ENCODE measurements at regions not wholly inside any gene's neighbourhood (a gene's known extent, or its start where the extent isn't known, plus 50 kb on each side); places are given as distances from the start of the nearest gene placed in this dataset.

DNA sequence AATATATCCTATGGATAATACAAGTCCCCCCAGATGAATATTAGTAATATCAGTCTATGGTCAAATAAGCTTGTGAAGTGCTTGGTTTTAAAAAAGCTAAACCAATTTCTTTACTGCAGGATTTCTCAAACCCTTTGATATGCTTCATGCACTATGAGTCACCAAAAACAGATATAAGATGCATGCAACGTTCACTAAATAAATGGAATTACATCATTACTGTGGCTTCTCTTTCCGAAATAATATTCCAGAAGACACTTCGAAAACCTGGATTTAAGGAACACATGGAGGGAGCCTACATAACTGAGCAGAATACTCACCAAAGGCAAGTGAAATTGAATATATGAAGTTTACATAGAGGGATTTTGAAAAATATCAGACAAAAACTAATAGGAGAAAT, 126.3 kb upstream of the ABI3BP start:
- no peak for TF ChIP-seq KDM1A (IDR thresholded peaks at IDR 0.05; ENCODE audit: borderline replicate concordance)
- TF ChIP-seq, protein P1, sequence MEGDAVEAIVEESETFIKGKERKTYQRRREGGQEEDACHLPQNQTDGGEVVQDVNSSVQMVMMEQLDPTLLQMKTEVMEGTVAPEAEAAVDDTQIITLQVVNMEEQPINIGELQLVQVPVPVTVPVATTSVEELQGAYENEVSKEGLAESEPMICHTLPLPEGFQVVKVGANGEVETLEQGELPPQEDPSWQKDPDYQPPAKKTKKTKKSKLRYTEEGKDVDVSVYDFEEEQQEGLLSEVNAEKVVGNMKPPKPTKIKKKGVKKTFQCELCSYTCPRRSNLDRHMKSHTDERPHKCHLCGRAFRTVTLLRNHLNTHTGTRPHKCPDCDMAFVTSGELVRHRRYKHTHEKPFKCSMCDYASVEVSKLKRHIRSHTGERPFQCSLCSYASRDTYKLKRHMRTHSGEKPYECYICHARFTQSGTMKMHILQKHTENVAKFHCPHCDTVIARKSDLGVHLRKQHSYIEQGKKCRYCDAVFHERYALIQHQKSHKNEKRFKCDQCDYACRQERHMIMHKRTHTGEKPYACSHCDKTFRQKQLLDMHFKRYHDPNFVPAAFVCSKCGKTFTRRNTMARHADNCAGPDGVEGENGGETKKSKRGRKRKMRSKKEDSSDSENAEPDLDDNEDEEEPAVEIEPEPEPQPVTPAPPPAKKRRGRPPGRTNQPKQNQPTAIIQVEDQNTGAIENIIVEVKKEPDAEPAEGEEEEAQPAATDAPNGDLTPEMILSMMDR (IDR thresholded peaks at IDR 0.05 in 2 of 3, conservative IDR thresholded peaks at IDR 0.05 in 1 of 3; ENCODE audit: control insufficient read depth in 2 of 3, extremely low read depth in 1 of 3, insufficient read depth in 1 of 3, low read depth in 3 of 3, low read length in 3 of 3), result no peak
- TF ChIP-seq EP300 (IDR thresholded peaks at IDR 0.05; ENCODE audit: borderline replicate concordance in 1 of 2, control insufficient read depth in 1 of 2, low read depth in 2 of 2, low read length in 2 of 2), result no peak
- TF ChIP-seq JUNB (IDR thresholded peaks at IDR 0.05), result no peak
- no peak for TF ChIP-seq TAF1 (IDR thresholded peaks at IDR 0.05; ENCODE audit: borderline replicate concordance, low read depth, low read length)
- no peak for TF ChIP-seq TCF12 (IDR thresholded peaks at IDR 0.05; ENCODE audit: low read depth, low read length)
- TF ChIP-seq HDGF (IDR thresholded peaks at IDR 0.05), result no peak
- no peak for TF ChIP-seq POLR2AphosphoS5 (IDR thresholded peaks at IDR 0.05; ENCODE audit: low read length)
- TF ChIP-seq SIX5 (IDR thresholded peaks at IDR 0.05; ENCODE audit: low read depth, low read length, severe bottlenecking), result no peak
- TF ChIP-seq, protein P2, sequence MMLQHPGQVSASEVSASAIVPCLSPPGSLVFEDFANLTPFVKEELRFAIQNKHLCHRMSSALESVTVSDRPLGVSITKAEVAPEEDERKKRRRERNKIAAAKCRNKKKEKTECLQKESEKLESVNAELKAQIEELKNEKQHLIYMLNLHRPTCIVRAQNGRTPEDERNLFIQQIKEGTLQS (IDR thresholded peaks at IDR 0.05; ENCODE audit: borderline replicate concordance, extremely low read depth, low read depth, low read length), result no peak

Data from GM12878 (cell line).